ENCODE measurements at regions not wholly inside any gene's neighbourhood (a gene's known extent, or its start where the extent isn't known, plus 50 kb on each side); places are given as distances from the start of the nearest gene placed in this dataset.

GRCh38 chr17:63181856-63182255 is 215.8 kb downstream of the TANC2 start:
- POLR2A ChIA-PET, result no interaction called here

GRCh38 chr17:63185420-63185819 is 219.4 kb downstream of the TANC2 start:
- no peak overlapping the region for H3K4me2 ChIP-seq
- H3K36me3 ChIP-seq (replicated peaks in 1 of 2; ENCODE audit: control insufficient read depth in 1 of 2, insufficient read depth in 2 of 2, low read length in 1 of 2), result peaks cover 3 to 4% of the 10 kb centered on the region in 2 experiments
- no peaks in the 10 kb centered on the region for H4K20me1 ChIP-seq (ENCODE audit: insufficient read depth)
- H3K27ac ChIP-seq (ENCODE audit: low read depth in 2 of 2, low read length in 1 of 2), result no peak overlapping the region
- H3K79me2 ChIP-seq (ENCODE audit: insufficient read depth), result peaks cover 67% of the 10 kb centered on the region
- no peak overlapping the region for H2AFZ ChIP-seq (ENCODE audit: low read depth)
- DNase-seq, result no peak
- peaks cover 29% of the 10 kb centered on the region for H3F3A ChIP-seq (replicated peaks; ENCODE audit: insufficient read depth)
- H3K4me1 ChIP-seq (ENCODE audit: control insufficient read depth in 1 of 2, insufficient read depth in 2 of 2, low read depth in 1 of 2, low read length in 1 of 2), result no peaks in the 10 kb centered on the region
- no peak overlapping the region for H3K9ac ChIP-seq
- H3K9me2 ChIP-seq, result no peaks in the 10 kb centered on the region
- POLR2A ChIA-PET, result no interaction called here
- no peak overlapping the region for H3K4me3 ChIP-seq (ENCODE audit: low read depth in 2 of 2, low read length in 1 of 2)
- TF ChIP-seq PBX3 (IDR thresholded peaks at IDR 0.05), result no peak
- TF ChIP-seq NRF1 (IDR thresholded peaks at IDR 0.05; ENCODE audit: low read depth, low read length), result no peak
- peak; percentile 54 for TF ChIP-seq RAD21 (IDR thresholded peaks at IDR 0.05; ENCODE audit: low read length)
- peak; percentile 23 for TF ChIP-seq CTCF (IDR thresholded peaks at IDR 0.05)
- TF ChIP-seq SMC3 (IDR thresholded peaks at IDR 0.05; ENCODE audit: low read depth, low read length), result no peak
- peak; percentile 8; the same call in 1 of the 2 replicates for TF ChIP-seq JUND (IDR thresholded peaks at IDR 0.05)
- TF ChIP-seq EP300 (IDR thresholded peaks at IDR 0.05; ENCODE audit: borderline replicate concordance in 1 of 2, low read depth in 1 of 2, low read length in 1 of 2), result no peak
- TF ChIP-seq FOSL2 (IDR thresholded peaks at IDR 0.05; ENCODE audit: borderline replicate concordance, low read depth), result 0 out of 2 replicates have a peak, but pooled peaks have one; percentile 18
- H3K9me3 ChIP-seq, result no peaks in the 10 kb centered on the region
- H3K27me3 ChIP-seq (ENCODE audit: insufficient read depth), result no peaks in the 10 kb centered on the region
- CTCF ChIA-PET, result interaction anchor here (1.1 kb wide), 1 partner anchor 103 kb away, joined by 3 read pairs; no protein-coding TSS in a partner anchor

More at GRCh38 chr17:63181856-63182255, 215.8 kb downstream of the TANC2 start:
- no peak overlapping the region; a peak in 1 of 4 replicates for H3K27ac ChIP-seq (ENCODE audit: low read depth in 2 of 2, low read length in 1 of 2)
- WGBS (ENCODE audit: low lambda C conversion rate), result 96% methylated on average over 6 of the region's 6 CpGs
- no peak for DNase-seq
- no peak overlapping the region for H3K4me3 ChIP-seq (ENCODE audit: low read depth in 2 of 2, low read length in 1 of 2)
- peaks cover 18% of the 10 kb centered on the region for H3F3A ChIP-seq (replicated peaks; ENCODE audit: insufficient read depth)
- H3K79me2 ChIP-seq (ENCODE audit: insufficient read depth), result peaks cover 69% of the 10 kb centered on the region
- peaks cover 0 to 3% of the 10 kb centered on the region in 2 experiments; a peak in 2 of 4 replicates for H3K4me1 ChIP-seq (ENCODE audit: control insufficient read depth in 1 of 2, insufficient read depth in 2 of 2, low read depth in 1 of 2, low read length in 1 of 2)
- TF ChIP-seq FOXM1 (IDR thresholded peaks at IDR 0.05; ENCODE audit: low read depth) (no peak), POLR2AphosphoS5 (IDR thresholded peaks at IDR 0.05; ENCODE audit: low read depth, low read length) (no peak), TAF1 (IDR thresholded peaks at IDR 0.05; ENCODE audit: borderline replicate concordance, low read depth, low read length) (no peak), RAD21 (IDR thresholded peaks at IDR 0.05; ENCODE audit: low read length) (no peak), CHD2 (IDR thresholded peaks at IDR 0.05; ENCODE audit: low read length, partially characterized antibody) (no peak), REST (IDR thresholded peaks at IDR 0.05; ENCODE audit: low read depth, low read length) (no peak), SMC3 (IDR thresholded peaks at IDR 0.05; ENCODE audit: low read depth, low read length) (no peak), RXRA (IDR thresholded peaks at IDR 0.05; ENCODE audit: borderline replicate concordance, low read depth) (no peak), FOSL2 (IDR thresholded peaks at IDR 0.05; ENCODE audit: borderline replicate concordance, low read depth) (no peak), ELF1 (IDR thresholded peaks at IDR 0.05) (no peak)
- H3K4me2 ChIP-seq, result no peak overlapping the region
- no peaks in the 10 kb centered on the region for H3K27me3 ChIP-seq (ENCODE audit: insufficient read depth)
- no peak overlapping the region for H2AFZ ChIP-seq (ENCODE audit: low read depth)
- CTCF ChIA-PET, result interaction anchor here (1.3 kb wide), 2 partner anchors 50 to 225 kb away, joined by 3 to 7 read pairs; no protein-coding TSS in a partner anchor
- H3K36me3 ChIP-seq (replicated peaks in 1 of 2; ENCODE audit: control insufficient read depth in 1 of 2, insufficient read depth in 2 of 2, low read length in 1 of 2), result peaks cover 4 to 11% of the 10 kb centered on the region in 2 experiments
- H3K9me3 ChIP-seq, result no peaks in the 10 kb centered on the region
- H4K20me1 ChIP-seq (ENCODE audit: insufficient read depth), result no peaks in the 10 kb centered on the region
- no peak overlapping the region for H3K9ac ChIP-seq
- H3K9me2 ChIP-seq, result no peaks in the 10 kb centered on the region
